ENCODE measurements at regions not wholly inside any gene's neighbourhood (a gene's known extent, or its start where the extent isn't known, plus 50 kb on each side); places are given as distances from the start of the nearest gene placed in this dataset.
"Not testable (repeated sequence)": the region's sequence is repeated elsewhere in the genome, so short reads cannot be mapped to it uniquely, and the experiment has no call there.

DNA sequence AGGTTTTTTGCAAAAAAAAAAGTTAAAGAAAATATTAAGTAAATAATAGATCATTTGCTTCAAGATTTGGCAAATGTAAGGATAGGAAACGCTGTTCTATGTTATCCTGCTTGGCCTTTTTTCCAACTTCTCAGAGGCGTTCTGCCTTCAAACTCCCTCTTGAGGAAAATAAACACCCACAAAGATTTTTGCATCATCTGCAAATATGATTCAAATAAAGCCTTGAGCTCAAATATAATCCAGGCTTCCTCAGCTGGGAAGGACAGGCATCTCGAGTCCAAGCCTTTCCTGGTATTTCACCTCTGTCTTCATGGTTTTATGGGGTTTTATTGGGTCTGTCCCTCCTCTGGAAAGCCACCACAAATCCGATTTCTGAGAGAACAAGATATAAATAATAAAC lies 67.7 kb upstream of the PTPN1 start:
- CTCF ChIA-PET, result interaction anchor here (0.7 kb wide), 1 partner anchor 11 kb away, joined by 3 read pairs; no protein-coding TSS in a partner anchor

GRCh38 chr20:50445354-50446151 lies 64.6 kb upstream of the PTPN1 start:
- ChIA-PET POLR2A (no interaction called here), CTCF (interaction anchor here (0.6 kb wide), 1 partner anchor 46 kb away, joined by 3 read pairs; no protein-coding TSS in a partner anchor)

More for the DNA sequence above, 67.7 kb upstream of the PTPN1 start:
- POLR2A ChIA-PET, result no interaction called here

GRCh38 chr20:50446351-50447101 lies 63.7 kb upstream of the PTPN1 start:
- POLR2A ChIA-PET, result no interaction called here
- CTCF ChIA-PET, result interaction anchor here (0.6 kb wide), 2 partner anchors 15 to 45 kb away, joined by 3 read pairs; no protein-coding TSS in a partner anchor

DNA sequence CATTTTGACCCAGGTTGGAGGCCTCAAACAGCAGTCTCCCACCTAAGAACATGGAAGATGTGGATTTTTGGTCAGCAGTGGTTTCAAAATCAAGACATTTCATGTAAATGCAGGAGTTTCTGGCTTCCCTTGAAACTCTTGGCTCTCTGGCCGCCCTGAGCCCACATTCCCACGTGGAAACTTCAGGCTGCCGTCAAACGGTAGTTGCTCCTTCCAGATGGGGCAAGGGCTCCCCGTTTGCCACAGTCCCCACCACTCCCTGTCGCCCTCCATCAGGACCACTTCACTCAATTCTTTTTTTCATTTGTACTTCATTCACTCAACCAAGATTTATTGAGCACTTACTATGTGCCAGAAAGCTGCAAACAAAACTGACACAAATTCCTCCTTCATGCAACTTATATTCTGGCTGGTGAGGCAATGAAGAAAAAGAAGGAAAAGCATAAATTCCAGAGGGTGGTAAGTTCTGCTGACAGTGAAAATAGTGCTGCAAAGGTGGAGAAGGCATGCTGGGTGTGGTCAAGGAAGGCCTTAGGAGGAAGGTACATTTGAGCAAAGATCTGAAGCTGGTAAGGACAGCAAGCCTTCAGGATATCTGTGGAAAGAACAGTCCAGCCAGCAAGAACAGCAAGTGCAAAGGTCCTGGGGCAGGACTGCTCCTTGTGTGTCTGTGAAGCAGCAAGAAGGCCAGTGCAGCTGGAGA lies 62.9 kb upstream of the PTPN1 start:
- CTCF ChIA-PET, result interaction anchor here (0.6 kb wide), 1 partner anchor 14 kb away, joined by 3 read pairs; no protein-coding TSS in a partner anchor
- POLR2A ChIA-PET, result no interaction called here

DNA sequence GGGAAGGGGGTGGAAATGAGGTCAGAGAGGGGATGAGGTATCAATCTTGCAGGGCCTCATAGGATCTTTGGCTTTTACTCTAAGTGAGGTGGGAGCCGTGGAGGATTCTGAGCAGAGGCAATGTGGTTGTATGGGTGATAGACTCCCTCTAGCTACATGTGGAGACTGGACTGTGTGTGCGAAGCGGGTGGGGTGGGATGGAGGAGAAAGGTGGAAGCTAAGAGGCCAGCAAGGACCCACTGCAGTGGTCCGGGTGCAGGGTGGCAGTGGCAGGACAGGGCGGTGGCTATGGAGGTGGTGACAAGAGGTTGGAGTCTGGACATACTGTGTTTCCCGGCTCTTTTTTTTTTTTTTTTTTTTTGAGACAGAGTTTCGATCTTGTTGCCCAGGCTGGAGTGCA lies 62.4 kb upstream of the PTPN1 start:
- ChIA-PET CTCF (interaction anchor here (0.7 kb wide), 1 partner anchor 13 kb away, joined by 6 read pairs; no protein-coding TSS in a partner anchor), POLR2A (no interaction called here)

DNA sequence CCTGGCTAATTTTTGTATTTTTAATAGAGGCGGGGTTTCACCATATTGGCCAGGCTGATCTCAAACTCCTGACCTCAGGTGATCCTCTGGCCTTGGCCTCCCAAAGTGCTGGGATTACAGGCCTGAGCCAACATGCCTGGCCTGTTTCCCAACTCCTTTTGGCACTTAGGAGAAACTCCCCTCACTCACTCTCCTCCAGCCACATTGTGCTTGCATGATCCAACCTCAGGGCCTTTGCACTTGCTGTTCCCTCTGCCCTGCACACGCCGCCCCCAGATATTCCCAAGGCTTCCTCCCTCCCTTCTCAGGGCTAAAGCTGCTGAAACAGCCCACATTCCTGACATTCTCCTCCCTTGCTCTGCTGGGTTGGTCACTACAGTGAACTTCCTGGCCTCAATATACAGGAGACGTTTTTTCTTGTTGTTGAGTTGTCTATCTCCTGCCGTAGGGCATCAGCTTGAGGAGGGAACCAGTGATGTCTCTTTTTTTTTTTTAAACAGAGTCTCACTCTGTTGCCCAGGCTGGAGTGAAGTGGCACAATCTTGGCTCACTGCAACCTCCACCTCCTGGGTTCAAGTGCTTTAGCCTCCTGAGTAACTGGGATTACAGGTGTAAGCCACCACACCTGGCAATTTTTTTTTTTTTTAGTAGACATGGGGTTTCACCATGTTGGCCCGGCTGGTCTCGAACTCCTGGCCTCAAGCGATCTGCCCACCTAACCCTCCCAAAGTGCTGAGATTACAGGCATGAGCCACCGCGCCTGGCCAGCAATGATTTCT lies 61.4 kb upstream of the PTPN1 start:
- POLR2A ChIA-PET, result not testable (repeated sequence)
- CTCF ChIA-PET, result interaction anchor here (0.6 to 0.7 kb wide), 2 partner anchors 14 to 65 kb away, joined by 3 to 6 read pairs; no protein-coding TSS in a partner anchor

DNA sequence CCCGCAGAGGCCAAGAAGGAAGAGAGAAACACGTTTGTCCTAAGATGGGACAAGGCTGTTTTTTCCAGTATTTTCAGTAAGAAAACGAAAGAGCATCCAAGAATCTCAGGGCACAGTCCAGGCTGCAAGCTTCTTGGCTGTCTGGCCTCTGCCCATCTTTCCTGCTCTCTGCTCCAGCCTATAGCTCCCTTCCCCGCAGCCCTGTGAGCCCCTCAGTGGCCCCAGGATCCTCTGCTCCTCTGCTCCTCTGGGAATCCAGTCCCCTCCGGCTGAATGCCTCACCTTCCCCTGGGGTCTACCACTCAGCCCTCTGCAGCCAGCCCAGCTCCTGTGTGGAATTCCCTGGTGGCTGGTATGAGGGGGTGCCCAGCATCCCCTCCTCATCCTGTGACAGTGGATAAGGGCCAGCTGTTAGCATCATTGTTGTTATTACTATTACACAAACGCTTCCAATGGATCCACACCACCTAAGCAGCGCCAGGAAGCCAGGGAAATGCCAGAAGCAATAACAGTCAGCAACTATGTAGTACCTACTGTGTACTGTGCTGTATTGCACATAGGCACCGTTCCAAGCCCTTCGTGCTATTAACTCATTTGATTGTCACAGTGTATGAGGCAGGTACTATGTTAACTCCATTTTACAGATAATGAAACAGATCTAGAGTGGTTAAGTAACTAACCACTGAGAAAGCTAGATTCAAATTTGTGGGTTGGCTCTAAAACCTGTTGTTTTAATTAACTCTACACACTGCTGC lies 60.3 kb upstream of the PTPN1 start:
- CTCF ChIA-PET, result interaction anchor here (0.7 to 1.7 kb wide), 2 partner anchors 10 to 329 kb away, joined by 3 to 5 read pairs; no protein-coding TSS in a partner anchor
- POLR2A ChIA-PET, result interaction anchor here (1.5 kb wide), 1 partner anchor 258 kb away, joined by 3 read pairs; no protein-coding TSS in a partner anchor

- ChIA-PET CTCF (interaction anchor here (0.7 to 1.7 kb wide), 2 partner anchors 10 to 330 kb away, joined by 3 to 5 read pairs; no protein-coding TSS in a partner anchor), POLR2A (interaction anchor here (1.5 kb wide), 1 partner anchor 259 kb away, joined by 3 read pairs; no protein-coding TSS in a partner anchor)
Observed at GRCh38 chr20:50450493-50450826, 59.7 kb upstream of the PTPN1 start.

DNA sequence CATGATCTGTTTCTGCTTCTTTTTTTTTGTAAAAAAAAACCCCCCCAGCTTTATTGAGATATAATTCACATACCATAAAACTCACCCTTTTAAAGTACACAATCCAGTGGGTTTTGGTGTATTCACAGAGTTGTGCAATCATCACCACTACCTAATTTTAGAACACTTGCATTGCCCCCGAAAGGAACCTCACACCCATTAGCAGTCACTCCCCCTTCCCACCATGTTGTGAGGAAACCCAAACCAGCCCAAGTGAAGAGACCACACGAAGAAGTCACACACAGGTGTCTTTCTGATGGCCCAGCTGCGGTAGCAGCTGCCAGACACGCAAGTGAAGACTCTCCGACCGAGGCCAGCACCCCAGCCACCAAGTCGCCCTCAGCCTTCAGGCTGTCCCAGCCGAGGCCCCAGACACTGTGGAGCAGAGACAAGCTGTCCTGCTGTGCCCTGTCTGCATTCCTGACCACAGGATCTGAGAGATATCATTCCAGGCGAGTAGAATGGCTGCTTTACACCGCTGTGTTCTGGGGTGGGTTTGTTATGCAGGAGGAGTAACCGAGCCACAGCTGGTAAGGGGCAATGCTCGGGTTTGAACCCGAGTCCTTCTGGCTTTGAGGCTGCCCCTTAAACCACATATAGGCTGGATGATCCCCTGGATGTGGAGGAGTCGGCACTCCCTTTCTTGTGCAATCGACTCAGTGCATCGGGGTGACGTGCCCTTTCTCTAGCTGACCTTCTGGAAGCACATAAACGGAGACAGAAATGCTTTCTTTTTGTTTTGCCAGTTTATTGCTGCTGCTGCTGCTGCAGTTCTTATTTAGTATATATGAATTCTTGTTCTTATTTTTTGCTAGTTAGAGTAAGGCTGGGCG lies 59.1 kb upstream of the PTPN1 start:
- CTCF ChIA-PET, result interaction anchor here (0.6 to 1.7 kb wide), 2 partner anchors 9 to 73 kb away, joined by 3 to 5 read pairs; no protein-coding TSS in a partner anchor
- POLR2A ChIA-PET, result interaction anchor here (1.5 kb wide), 1 partner anchor 260 kb away, joined by 3 read pairs; no protein-coding TSS in a partner anchor

GRCh38 chr20:50451792-50452425 lies 58.3 kb upstream of the PTPN1 start:
- POLR2A ChIA-PET, result not testable (repeated sequence)
- CTCF ChIA-PET, result interaction anchor here (0.6 to 1.7 kb wide), 2 partner anchors 8 to 74 kb away, joined by 3 to 5 read pairs; no protein-coding TSS in a partner anchor

DNA sequence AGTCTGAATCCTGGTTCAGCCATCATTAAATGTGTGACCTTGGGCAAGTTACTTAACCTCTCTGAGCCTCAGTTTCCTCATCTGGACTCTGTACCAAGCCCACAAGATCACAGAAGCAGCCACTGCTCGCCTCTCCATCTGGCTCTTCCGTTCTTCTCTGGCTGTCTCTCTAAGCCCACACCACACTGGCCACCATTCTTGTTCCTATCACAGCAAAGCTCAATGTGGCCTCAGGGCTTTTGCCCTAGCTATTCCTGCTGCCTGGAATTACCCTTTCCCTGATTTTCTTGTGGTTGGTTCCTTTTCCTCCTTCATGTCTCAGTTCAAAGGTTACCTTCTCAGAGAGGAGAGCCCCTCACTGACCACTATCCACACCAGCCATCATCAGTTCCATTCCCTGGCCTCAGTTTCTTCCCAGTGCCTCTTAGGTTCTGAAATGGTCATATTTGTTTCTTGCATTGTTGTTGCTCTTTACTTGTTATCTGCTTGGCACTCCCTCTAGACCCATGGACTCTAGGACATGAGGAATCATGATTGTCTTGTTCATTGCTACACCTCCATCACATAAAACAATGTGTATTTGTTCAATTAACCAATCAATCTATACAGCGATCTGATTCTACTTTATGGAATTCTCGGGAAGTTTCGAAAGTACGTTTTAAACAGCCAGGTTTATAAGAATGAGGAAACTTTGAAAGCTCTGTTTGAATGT lies 56.5 kb upstream of the PTPN1 start:
- ChIA-PET POLR2A (no interaction called here), CTCF (interaction anchor here (1.2 kb wide), 1 partner anchor 11 kb away, joined by 3 read pairs; no protein-coding TSS in a partner anchor)

- CTCF ChIA-PET, result interaction anchor here (0.7 kb wide), 2 partner anchors 210 to 263 kb away, joined by 4 to 6 read pairs; no protein-coding TSS in a partner anchor
- POLR2A ChIA-PET, result interaction anchor here (0.7 kb wide), 1 partner anchor 132 kb away, joined by 3 read pairs; no protein-coding TSS in a partner anchor
Observed at GRCh38 chr20:50455245-50455644, 54.9 kb upstream of the PTPN1 start.

GRCh38 chr20:50455656-50456451 lies 54.3 kb upstream of the PTPN1 start:
- CTCF ChIA-PET, result interaction anchor here (0.7 kb wide), 1 partner anchor 211 kb away, joined by 6 read pairs; no protein-coding TSS in a partner anchor

GRCh38 chr20:50456452-50457324 lies 53.5 kb upstream of the PTPN1 start:
- CTCF ChIA-PET, result interaction anchor here (1.0 kb wide), 1 partner anchor 271 kb away, joined by 3 read pairs; no protein-coding TSS in a partner anchor
- POLR2A ChIA-PET, result no interaction called here

More at GRCh38 chr20:50455656-50456451, 54.3 kb upstream of the PTPN1 start:
- POLR2A ChIA-PET, result interaction anchor here (0.7 kb wide), 1 partner anchor 132 kb away, joined by 3 read pairs; no protein-coding TSS in a partner anchor
